Stomach (tissue), 8 donors: ENCODE measurements at regions not wholly inside any gene's neighbourhood (a gene's known extent, or its start where the extent isn't known, plus 50 kb on each side); places are given as distances from the start of the nearest gene placed in this dataset.
"Not testable (repeated sequence)": the region's sequence is repeated elsewhere in the genome, so short reads cannot be mapped to it uniquely, and the experiment has no call there.

ENCODE experiments used
- DNase-seq, 2 donors: peaks; one replicate each; pipeline versions ENCODE4 v3.0.0 to v3.0.0-alpha.2; 2013 to 2019
- H3K27ac ChIP-seq, 5 donors: fragments of 200-600 bp in 4 of 5; sonication (generic) in 4 of 5; one replicate each; pipeline ENCODE4 v1.5.1; 2013 to 2019; ENCODE audit warnings: mild to moderate bottlenecking in 1 of 5, moderate library complexity in 1 of 5
- H3K27me3 ChIP-seq, 3 donors: fragments of 200-600 bp; sonication (generic); one replicate each; pipeline ENCODE4 v1.5.1; 2017 to 2019; ENCODE audit warnings: mixed run types in 1 of 3
- H3K36me3 ChIP-seq, 4 donors: fragments of 200-600 bp; sonication (generic); 1 replicate in 3 of 4; 2 replicates in 1 of 4; pipeline ENCODE4 v1.5.1; 2016 to 2019
- H3K4me1 ChIP-seq, 4 donors: fragments of 200-600 bp; sonication (generic); one replicate each; pipeline ENCODE4 v1.5.1; 2016 to 2019
- H3K4me3 ChIP-seq, 4 donors: fragments of 200-600 bp; sonication (generic) in 3 of 4; one replicate each; pipeline ENCODE4 v1.5.1; 2016 to 2019; ENCODE audit warnings: mild to moderate bottlenecking in 1 of 4
- H3K9me3 ChIP-seq, 4 donors: fragments of 200-600 bp; sonication (generic); one replicate each; pipeline ENCODE4 v1.5.1; 2016 to 2019
- CTCF ChIP-seq, 7 experiments: fragments of 450-650 bp in 4 of 7; fragments of 200-600 bp in 3 of 7; sonication (generic) in 3 of 7; IDR thresholded peaks; one replicate each; pipeline ENCODE4 v1.5.1; 2016 to 2019; ENCODE audit warnings: antibody characterized with exemption in 7 of 7, control low read depth in 2 of 7, mild to moderate bottlenecking in 1 of 7
- EP300 ChIP-seq: sonication (generic); formaldehyde crosslinking; IDR thresholded peaks from one replicate; pipeline ENCODE4 v1.6.1; 2017; ENCODE audit warnings: antibody characterized with exemption
- POLR2A ChIP-seq, 4 donors: fragments of 450-650 bp; IDR thresholded peaks; one replicate each; pipeline ENCODE4 v1.6.1; 2016; ENCODE audit warnings: antibody characterized with exemption in 4 of 4, control low read depth in 2 of 4, mild to moderate bottlenecking in 1 of 4, moderate library complexity in 1 of 4
- POLR2AphosphoS5 ChIP-seq, 3 donors: sonication (generic); formaldehyde crosslinking; IDR thresholded peaks; one replicate each; pipeline ENCODE4 v1.6.1; 2016; ENCODE audit warnings: antibody characterized with exemption in 3 of 3
- WGBS, 5 donors: extraction: QIAGEN DNeasy Blood & Tissue Kit in 3 of 5; methylation state at CpG; one replicate each; pipeline versions ENCODE4 v1.1.5 to v1.1.7; 2013 to 2018; 5-methylcytosine and 5-hydroxymethylcytosine counted together
- intact Hi-C: fragments of 100-400 bp; cut with DNase I; formaldehyde crosslinking; loops from one replicate; pipeline ENCODE4 v1.15.1; 2023; ENCODE audit warnings: low total_unique reads
- donor health status: healthy with polysubstance abuse.
- donor health status: Bipolar disorder and iron deficiency.
- donor health status: healthy.

- H3K27me3 ChIP-seq, result no peaks in the 10 kb centered on the region
- no peak overlapping the region for H3K4me3 ChIP-seq
- intact Hi-C loops, result no loop called here
- no peaks in the 10 kb centered on the region for H3K4me1 ChIP-seq
- TF ChIP-seq POLR2A (IDR thresholded peaks at IDR 0.05) (no peak), EP300 (no peak), POLR2AphosphoS5 (IDR thresholded peaks at IDR 0.05) (no peak), CTCF (IDR thresholded peaks at IDR 0.05) (no peak)
- no peak for DNase-seq
- H3K36me3 ChIP-seq, result peaks cover 0 to 4% (median 2%) of the 10 kb centered on the region in 4 donors
- no peak overlapping the region for H3K27ac ChIP-seq
- H3K9me3 ChIP-seq, result no peaks in the 10 kb centered on the region
Measured at GRCh38 chr4:123007679-123008078, 85.3 kb upstream of the NUDT6 start.

GRCh38 chr4:123012416-123012815 lies 90.0 kb upstream of the NUDT6 start:
- H3K27ac ChIP-seq, H3K4me1 ChIP-seq, DNase-seq, H3K9me3 ChIP-seq, H3K4me3 ChIP-seq, intact Hi-C loops, H3K36me3 ChIP-seq, H3K27me3 ChIP-seq: not testable (repeated sequence)
- WGBS, 5 donors, result 87 to 95% (median 89%) methylated on average over 12 of the region's 12 CpGs

GRCh38 chr4:123014038-123014437 lies 91.6 kb upstream of the NUDT6 start:
- H3K9me3 ChIP-seq, result no peaks in the 10 kb centered on the region
- WGBS, 5 donors, result 90 to 95% (median 94%) methylated on average over 1 of the region's 1 CpG
- DNase-seq, result no peak
- H3K36me3 ChIP-seq, result peaks cover 0 to 5% (median 0%) of the 10 kb centered on the region in 4 donors
- no peaks in the 10 kb centered on the region for H3K27me3 ChIP-seq
- TF ChIP-seq EP300 (no peak), POLR2A (IDR thresholded peaks at IDR 0.05) (no peak), CTCF (IDR thresholded peaks at IDR 0.05) (no peak), POLR2AphosphoS5 (IDR thresholded peaks at IDR 0.05) (no peak)
- H3K4me3 ChIP-seq, result no peak overlapping the region
- intact Hi-C loops, result no loop called here
- H3K27ac ChIP-seq, result no peak overlapping the region
- H3K4me1 ChIP-seq, result peaks cover 0 to 6% (median 0%) of the 10 kb centered on the region in 4 donors

GRCh38 chr4:123017078-123017477 lies 94.7 kb upstream of the NUDT6 start:
- DNase-seq, result no peak
- peaks cover 0 to 6% (median 0%) of the 10 kb centered on the region in 4 donors for H3K4me1 ChIP-seq
- H3K4me3 ChIP-seq, result no peak overlapping the region
- H3K9me3 ChIP-seq, result no peaks in the 10 kb centered on the region
- intact Hi-C loops, result no loop called here
- peaks cover 0 to 3% (median 0%) of the 10 kb centered on the region in 4 donors for H3K36me3 ChIP-seq
- no peaks in the 10 kb centered on the region for H3K27me3 ChIP-seq
- H3K27ac ChIP-seq, result no peak overlapping the region
- TF ChIP-seq POLR2A (IDR thresholded peaks at IDR 0.05), result no peak
- no peak for TF ChIP-seq POLR2AphosphoS5 (IDR thresholded peaks at IDR 0.05)
- no peak for TF ChIP-seq CTCF (IDR thresholded peaks at IDR 0.05)
- no peak for TF ChIP-seq EP300
- WGBS, 5 donors, result 92 to 99% (median 99%) methylated on average over 5 to 8 of the region's 8 CpGs

GRCh38 chr4:123017636-123018395 lies 95.4 kb upstream of the NUDT6 start:
- no peak for TF ChIP-seq CTCF (IDR thresholded peaks at IDR 0.05)
- TF ChIP-seq POLR2A (IDR thresholded peaks at IDR 0.05), result no peak
- TF ChIP-seq POLR2AphosphoS5 (IDR thresholded peaks at IDR 0.05), result no peak
- no peak for TF ChIP-seq EP300
- Histone ChIP-seq H3K4me1 (peaks cover 0 to 6% (median 0%) of the 10 kb centered on the region in 4 donors), H3K27me3 (no peaks in the 10 kb centered on the region), H3K36me3 (peaks cover 0 to 3% (median 0%) of the 10 kb centered on the region in 4 donors), H3K9me3 (no peaks in the 10 kb centered on the region), H3K4me3 (no peak overlapping the region), H3K27ac (no peak overlapping the region)
- intact Hi-C loops, result no loop called here
- WGBS, 5 donors, result 67 to 89% (median 75%) methylated on average over 3 of the region's 3 CpGs
- DNase-seq, result no peak
